COLO668 (cell line): ENCODE measurements at regions not wholly inside any gene's neighbourhood (a gene's known extent, or its start where the extent isn't known, plus 50 kb on each side); places are given as distances from the start of the nearest gene placed in this dataset.

Source experiments
- DNase-seq: peaks from one replicate; lab custom pipeline; 2025; ENCODE audit not compliant: unreplicated experiment; lab: John Stamatoyannopoulos, UW

GRCh38 chr10:27451054-27451453 lies 53.0 kb upstream of the RAB18 start:
- DNase-seq = no peak

GRCh38 chr10:27450225-27450624 lies 53.9 kb upstream of the RAB18 start:
- no peak for DNase-seq

DNA sequence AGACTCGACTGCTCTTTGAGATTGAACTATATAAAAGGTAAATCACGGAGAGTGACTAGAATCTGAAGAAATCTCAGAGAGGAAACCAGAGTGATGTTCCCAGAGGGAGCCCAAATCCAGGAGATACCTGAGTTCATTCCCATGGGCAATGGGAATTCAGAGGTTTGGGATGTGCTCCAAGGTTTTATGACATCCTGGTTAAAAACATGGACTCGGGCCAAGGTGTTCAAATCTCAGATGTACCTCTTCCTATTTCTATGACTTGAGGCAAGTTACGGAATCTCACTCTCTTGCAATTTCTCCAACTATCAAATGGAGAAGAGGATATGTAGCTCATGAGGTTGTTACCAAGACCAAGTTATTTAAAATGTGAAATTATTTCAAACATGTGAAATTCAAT lies 54.5 kb upstream of the RAB18 start:
- no peak for DNase-seq

GRCh38 chr10:27448921-27449320 lies 55.2 kb upstream of the RAB18 start:
- no peak for DNase-seq

DNA sequence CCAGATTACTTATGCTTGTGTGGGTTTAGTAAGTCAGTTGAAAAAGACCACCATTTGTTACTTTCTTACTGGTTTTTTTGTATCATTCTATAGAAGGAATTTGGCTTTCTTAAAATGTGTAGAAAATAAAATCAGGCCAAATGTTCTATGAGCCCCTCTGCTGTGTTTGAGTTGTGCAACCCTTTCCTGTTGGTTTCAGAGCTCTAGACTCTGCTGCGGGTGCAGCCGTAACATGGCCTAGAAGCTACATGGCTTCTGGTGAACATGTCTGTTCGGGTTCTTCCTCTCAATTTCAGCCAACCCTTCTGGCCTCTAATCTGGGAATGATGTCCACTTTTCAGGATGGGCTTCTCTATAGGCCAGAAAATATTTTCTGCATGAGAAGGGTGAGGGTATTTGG lies 56.6 kb upstream of the RAB18 start:
- DNase-seq = no peak

- no peak for DNase-seq
Observed at GRCh38 chr10:27446091-27446918, 57.8 kb upstream of the RAB18 start.

DNA sequence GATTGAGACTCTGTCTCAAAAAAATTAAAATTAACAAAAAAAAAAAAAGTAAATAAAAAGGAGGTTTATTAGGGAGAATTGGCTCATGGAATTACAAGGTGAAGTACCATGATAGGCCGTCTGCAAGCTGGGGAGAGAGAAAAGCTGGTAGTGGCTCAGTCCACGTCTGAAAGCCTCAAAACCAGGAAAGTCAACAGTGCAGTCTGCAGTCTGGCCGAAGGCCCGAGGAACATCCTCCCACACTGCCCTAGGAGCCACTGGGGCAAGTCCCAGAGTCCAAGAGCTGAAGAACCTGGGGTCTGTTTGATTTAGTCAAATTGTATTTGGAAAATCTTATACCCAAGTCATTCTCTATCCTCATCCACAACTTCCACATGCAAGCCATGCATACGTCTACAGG lies 59.0 kb upstream of the RAB18 start:
- DNase-seq = no peak

DNA sequence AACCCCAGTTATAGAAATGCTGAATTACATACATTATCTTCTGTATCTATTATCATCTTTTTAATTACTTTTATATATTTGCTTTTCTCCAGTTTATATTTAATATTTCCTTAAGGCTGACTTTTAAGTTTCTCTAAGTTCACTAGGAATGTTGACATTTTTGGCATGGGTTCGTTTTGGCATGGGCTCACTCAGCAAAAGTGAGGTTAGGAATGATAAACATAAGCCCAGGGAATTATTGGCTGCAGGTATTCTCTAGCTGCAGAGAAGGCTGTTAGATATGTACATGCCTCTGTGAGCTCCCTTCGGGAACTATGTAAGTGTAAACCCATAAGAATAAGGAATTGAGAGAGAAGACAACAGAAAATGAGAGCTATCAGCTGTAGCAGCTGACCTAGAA lies 63.6 kb upstream of the RAB18 start:
- no peak for DNase-seq

GRCh38 chr10:27440021-27440420 lies 64.1 kb upstream of the RAB18 start:
- DNase-seq = no peak

- DNase-seq = no peak
Observed at GRCh38 chr10:27439101-27439500, 65.0 kb upstream of the RAB18 start.

- no peak for DNase-seq
Observed at GRCh38 chr10:27437775-27438174, 66.3 kb upstream of the RAB18 start.

- no peak for DNase-seq
Observed at GRCh38 chr10:27436710-27437109, 67.4 kb upstream of the RAB18 start.

DNA sequence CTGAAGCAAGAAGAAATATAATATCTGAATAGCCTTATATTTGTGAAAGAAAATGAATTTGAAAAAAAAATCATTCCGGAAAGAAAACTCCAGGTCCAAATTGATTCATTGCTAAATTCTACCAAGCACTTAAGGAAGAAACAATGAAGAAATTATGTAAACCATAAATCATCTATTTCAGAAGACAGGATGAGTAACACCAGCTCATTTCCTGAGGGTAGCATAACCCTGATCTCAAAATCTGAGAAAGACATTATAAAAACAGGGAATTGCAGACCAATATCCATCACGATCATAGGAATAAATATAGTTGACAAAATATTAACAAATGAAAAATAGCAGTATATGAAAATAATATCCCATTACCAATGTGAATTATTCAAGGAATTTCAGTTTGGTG lies 70.1 kb upstream of the RAB18 start:
- no peak for DNase-seq

DNA sequence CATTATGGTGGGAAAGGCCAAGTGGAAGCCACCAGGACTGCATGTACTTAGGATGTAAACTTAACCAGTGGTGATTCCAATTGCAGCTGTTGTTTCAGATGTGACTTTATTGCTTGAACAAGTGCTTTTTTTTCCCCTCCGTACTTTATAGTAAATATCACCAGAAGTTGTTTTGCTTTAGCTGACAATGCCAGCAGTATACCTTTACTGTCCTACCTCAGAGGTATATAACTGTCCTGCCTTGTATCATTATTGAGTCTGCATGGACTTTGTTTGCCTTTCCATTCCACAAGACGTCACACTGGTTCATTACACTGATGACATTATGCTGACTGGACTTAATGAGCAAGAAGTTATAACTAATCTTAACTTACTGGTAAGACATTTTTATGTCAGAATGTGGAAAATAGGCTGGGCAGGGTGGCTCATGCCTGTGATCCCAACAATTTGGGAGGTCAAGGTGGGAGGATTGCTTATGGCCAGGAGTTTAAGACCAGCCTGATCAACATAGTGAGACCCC lies 77.1 kb upstream of the RAB18 start:
- no peak for DNase-seq

DNA sequence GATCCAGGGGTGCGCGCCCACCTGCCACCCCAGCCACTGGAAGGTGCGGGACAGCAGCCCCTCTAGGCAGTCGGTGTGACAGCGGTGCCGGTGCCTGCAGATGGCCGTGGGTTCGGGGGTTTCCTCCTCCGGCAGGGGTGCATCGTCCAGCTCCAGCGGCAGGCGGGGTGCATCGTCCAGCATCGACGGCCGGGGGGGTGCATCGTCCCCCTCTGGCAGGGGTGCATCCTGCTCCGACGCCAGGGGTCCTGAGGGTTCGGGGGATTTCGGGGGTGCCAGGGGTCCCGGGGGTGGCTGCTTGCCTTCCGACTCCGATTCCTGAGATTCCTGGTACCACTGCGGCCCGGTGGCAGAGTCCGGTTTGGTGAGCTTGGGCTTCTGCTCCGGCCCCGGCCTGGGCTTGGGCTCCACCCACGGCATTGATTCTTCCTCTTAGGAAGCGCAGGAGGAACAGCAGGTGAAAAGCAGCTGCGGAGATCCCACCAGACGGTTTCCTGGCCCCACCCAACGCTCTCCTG lies 90.2 kb upstream of the RAB18 start:
- no peak for DNase-seq

GRCh38 chr10:27413387-27413786 lies 90.7 kb upstream of the RAB18 start:
- DNase-seq = no peak

GRCh38 chr10:27410153-27410552 lies 94.0 kb upstream of the RAB18 start:
- no peak for DNase-seq

DNA sequence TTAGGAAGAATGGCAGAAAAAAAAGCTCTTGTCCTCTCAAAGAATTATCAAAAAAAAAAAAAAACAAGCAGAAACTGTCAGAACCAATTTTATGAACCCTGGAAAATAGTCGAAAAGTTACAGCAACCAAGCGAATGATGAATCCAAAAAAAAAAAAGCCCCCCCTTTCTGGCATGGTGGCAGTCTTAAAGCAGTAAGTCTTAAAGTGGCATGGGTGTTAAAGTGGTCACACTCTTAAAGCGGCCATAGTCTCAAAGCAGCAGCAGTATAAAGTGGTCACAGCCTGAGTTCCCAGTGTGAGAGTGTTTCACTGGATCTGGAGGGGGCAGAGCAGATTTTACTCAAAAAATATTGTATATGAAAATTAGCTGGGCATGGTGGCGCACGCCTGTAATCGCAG lies 96.8 kb upstream of the RAB18 start:
- no peak for DNase-seq

DNA sequence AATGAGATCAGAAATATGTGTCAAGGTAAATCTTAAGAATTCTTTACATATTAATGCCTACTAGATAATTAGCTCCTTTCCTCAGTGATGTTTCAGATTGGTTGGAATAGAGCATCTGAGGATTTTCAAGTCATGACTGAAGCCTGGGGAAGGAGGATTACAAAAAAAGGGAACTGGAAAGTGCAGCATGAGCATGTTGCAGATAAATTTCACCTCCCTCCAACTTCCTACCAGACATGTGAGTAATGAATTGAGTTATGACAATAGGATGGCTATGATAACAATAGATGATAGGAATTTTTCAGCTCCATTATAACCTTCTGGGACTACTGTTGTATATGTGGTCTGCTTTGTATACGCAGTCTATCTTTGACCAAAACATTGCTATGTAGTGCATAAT lies 104.2 kb upstream of the RAB18 start:
- DNase-seq = no peak

GRCh38 chr10:27393961-27394360 lies 110.1 kb upstream of the RAB18 start:
- no peak for DNase-seq

GRCh38 chr10:27392606-27393005 lies 111.5 kb upstream of the RAB18 start:
- no peak for DNase-seq

GRCh38 chr10:27391916-27392315 lies 112.2 kb upstream of the RAB18 start:
- DNase-seq = no peak

- no peak for DNase-seq
Observed at GRCh38 chr10:27391325-27391724, 112.8 kb upstream of the RAB18 start.
